ENCODE measurements at regions not wholly inside any gene's neighbourhood (a gene's known extent, or its start where the extent isn't known, plus 50 kb on each side); places are given as distances from the start of the nearest gene placed in this dataset.
"Not testable (repeated sequence)": the region's sequence is repeated elsewhere in the genome, so short reads cannot be mapped to it uniquely, and the experiment has no call there.

DNA sequence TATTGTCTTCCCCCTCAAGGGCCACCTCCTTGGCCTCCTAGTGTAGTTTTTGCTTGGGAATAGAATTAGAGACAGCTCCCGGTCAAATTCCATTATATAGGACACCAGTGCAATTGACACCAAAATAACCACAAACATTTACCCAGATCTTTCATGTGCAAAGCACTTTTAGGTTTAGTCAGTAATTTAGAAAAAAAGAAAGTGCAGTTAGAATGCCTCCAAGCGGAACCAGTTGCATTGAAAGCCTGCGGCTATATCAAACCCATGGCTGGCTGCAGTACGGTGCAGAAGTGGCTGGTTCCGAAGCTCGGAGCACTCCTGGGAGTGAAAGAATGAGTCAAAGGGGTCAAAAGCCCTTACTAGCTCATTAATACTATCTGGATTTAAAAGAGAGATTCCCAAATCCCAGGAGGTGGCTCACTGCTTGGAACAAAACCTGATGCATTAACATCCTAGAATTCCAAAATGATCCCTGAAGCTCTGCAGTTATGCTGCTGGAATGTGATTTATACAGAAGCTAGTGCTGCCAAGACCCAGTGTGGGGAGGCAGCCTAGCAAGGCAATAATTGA lies 432.2 kb upstream of the KLHL29 start:
- TF ChIP-seq, protein P1, sequence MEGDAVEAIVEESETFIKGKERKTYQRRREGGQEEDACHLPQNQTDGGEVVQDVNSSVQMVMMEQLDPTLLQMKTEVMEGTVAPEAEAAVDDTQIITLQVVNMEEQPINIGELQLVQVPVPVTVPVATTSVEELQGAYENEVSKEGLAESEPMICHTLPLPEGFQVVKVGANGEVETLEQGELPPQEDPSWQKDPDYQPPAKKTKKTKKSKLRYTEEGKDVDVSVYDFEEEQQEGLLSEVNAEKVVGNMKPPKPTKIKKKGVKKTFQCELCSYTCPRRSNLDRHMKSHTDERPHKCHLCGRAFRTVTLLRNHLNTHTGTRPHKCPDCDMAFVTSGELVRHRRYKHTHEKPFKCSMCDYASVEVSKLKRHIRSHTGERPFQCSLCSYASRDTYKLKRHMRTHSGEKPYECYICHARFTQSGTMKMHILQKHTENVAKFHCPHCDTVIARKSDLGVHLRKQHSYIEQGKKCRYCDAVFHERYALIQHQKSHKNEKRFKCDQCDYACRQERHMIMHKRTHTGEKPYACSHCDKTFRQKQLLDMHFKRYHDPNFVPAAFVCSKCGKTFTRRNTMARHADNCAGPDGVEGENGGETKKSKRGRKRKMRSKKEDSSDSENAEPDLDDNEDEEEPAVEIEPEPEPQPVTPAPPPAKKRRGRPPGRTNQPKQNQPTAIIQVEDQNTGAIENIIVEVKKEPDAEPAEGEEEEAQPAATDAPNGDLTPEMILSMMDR (IDR thresholded peaks at IDR 0.05) = no peak
- ATAC-seq (ENCODE audit: low FRiP score) (no peak), DNase-seq (ENCODE audit: low spot score) (no peak)

DNA sequence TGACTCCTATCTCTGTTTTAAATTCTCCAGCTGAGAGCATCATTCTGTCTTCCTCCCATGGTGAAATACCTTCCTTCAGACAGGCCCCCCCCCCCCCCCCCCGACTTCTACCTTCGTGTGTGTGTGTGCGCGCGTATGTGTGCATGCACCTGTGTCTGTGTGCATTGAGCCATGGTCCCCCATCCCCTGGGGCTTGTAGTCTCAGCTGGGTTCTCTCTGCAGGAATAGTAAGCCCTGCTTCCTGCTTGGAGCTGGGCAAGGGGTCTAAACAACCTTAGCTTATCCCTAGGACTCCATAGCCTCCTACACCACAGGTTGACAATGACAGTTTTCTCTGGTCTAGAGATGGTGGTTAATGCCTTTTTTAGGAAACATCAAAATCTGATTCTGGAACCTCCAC lies 427.5 kb upstream of the KLHL29 start:
- ATAC-seq (ENCODE audit: low FRiP score) (no peak), DNase-seq (ENCODE audit: low spot score) (no peak)
- TF ChIP-seq, protein P1 (IDR thresholded peaks at IDR 0.05) = no peak

DNA sequence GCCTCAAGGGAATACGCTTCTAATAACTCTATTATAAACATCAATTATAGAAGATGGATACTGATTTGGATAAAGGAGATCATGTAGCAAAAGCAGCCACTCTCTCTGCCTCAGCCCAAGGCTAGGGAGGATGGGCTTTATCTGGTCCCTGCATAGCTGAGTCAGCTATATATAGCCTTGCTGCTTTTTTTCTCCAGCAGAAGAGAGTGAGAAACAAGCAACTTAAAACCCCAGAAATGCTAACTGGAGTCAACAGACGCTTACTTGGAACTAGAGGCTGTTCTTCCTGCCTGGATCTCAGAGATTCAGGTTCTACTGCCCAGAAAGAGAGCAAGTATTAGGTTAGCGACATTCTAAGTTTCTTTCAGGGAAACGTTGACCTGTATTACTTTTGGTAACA lies 426.7 kb upstream of the KLHL29 start:
- TF ChIP-seq, protein P1 (IDR thresholded peaks at IDR 0.05) = no peak
- DNase-seq (ENCODE audit: low spot score) = no peak
- no peak for ATAC-seq (ENCODE audit: low FRiP score)

DNA sequence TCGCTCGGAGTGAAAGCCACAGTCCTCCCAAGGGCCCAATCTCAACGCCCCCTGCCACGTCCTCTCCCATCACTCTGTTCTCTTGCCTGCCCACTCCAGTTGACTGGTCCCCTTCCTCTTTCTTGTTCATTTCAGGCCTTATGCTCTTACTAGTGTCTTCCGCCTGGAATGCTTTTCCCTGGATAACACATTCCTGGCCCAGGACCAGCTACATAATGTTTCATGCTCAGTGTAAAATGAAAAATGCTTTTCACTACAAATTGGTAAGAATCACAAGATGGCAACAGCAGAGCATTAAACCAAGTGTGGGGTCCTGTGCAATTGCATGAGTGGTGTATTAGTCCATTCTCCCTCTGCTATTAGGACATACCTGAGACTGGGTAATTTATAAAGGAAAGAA lies 417.2 kb upstream of the KLHL29 start:
- ATAC-seq (ENCODE audit: low FRiP score) = no peak
- TF ChIP-seq, protein P1 (IDR thresholded peaks at IDR 0.05) = no peak
- DNase-seq (ENCODE audit: low spot score) = no peak

DNA sequence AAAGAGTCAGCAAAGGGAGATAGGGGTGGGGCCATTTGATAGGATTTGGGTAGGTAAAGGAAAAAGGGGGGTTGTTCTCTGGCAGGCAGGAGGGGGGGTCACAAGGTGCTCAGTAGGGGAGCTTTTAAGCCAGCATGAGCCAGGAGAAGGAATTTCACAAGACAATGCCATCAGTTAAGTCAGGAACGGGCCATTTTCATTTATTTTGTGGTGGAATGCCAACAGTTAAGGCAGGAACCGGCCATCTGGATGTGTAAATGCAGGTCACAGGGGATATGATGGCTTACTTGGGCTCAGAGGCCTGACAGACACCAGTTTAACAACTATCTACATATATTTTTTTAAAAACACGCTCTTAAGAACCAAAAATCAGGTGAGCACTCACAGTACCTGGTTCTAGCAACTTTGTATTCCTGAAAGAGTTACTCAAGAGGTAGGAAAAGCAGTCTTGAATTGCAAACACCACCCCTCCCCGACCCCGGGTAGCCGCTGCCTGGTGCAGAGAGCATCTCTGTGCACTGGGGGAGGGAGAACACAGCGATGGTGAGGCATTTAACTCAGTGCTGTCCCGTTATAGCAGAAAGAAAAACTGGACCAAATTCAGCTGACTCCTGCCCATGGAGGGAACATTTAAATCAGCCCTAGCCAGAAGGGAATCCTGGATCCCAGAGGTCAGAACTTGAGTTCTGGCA lies 414.5 kb upstream of the KLHL29 start:
- DNase-seq (ENCODE audit: low spot score) = no peak
- no peak for ATAC-seq (ENCODE audit: low FRiP score)
- TF ChIP-seq, protein P1 (IDR thresholded peaks at IDR 0.05) = no peak

DNA sequence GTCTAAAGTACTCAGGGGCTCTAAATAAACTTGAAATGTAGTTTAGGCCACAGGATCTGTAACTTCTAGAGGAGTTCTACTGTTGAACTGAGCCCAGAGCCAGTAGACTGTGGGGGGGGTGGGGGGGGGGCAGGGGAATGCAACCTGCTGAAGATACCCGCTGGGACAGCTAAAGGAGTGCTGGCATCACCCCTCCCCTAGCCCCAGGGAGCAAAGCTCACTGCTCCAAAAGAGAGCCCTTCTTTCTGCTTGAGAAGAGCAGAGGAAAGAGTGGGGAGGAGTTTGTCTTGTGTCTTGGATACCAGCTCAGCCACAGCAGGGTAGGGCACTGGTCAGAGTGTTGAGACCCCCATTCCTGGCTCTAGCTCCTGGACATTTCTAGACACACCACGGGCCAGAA lies 414.0 kb upstream of the KLHL29 start:
- ATAC-seq (ENCODE audit: low FRiP score) (no peak), DNase-seq (ENCODE audit: low spot score) (no peak)
- TF ChIP-seq, protein P1 (IDR thresholded peaks at IDR 0.05) = no peak

DNA sequence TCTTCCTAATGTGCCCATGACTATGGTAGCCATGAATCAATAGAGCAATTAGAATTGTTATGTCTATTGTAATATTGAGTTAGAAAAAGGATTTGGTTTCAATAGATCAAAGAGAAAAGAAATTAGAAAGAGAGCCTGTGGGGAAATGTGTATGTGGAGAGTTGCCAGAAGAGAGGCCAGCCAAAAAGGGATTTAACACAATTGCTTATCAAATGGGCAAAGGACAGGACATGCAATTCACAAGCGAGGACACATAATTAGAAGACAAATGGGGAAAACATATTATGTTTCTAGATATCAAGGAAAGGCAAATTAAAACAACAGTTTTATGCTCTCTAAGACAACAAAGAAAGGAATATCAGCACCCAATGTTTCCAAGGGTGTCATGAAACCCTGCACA lies 403.2 kb upstream of the KLHL29 start:
- TF ChIP-seq, protein P1 (IDR thresholded peaks at IDR 0.05) = no peak
- DNase-seq (ENCODE audit: low spot score) (no peak), ATAC-seq (ENCODE audit: low FRiP score) (no peak)

DNA sequence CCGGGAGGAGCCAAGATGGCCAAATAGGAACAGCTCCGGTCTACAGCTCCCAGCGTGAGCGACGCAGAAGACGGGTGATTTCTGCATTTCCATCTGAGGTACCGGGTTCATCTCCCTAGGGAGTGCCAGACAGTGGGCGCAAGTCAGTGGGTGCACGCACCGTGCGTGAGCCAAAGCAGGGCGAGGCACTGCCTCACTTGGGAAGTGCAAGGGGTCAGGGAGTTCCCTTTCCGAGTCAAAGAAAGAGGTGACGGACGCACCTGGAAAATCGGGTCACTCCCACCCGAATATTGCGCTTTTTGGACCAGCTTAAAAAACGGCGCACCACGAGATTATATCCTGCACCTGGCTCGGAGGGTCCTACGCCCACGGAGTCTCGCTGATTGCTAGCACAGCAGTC lies 400.8 kb upstream of the KLHL29 start:
- not testable (repeated sequence) for ATAC-seq (ENCODE audit: low FRiP score); DNase-seq (ENCODE audit: low spot score)

Measured in omental fat pad (tissue), 3 donors.